ENCODE measurements at regions not wholly inside any gene's neighbourhood (a gene's known extent, or its start where the extent isn't known, plus 50 kb on each side); places are given as distances from the start of the nearest gene placed in this dataset.

DNA sequence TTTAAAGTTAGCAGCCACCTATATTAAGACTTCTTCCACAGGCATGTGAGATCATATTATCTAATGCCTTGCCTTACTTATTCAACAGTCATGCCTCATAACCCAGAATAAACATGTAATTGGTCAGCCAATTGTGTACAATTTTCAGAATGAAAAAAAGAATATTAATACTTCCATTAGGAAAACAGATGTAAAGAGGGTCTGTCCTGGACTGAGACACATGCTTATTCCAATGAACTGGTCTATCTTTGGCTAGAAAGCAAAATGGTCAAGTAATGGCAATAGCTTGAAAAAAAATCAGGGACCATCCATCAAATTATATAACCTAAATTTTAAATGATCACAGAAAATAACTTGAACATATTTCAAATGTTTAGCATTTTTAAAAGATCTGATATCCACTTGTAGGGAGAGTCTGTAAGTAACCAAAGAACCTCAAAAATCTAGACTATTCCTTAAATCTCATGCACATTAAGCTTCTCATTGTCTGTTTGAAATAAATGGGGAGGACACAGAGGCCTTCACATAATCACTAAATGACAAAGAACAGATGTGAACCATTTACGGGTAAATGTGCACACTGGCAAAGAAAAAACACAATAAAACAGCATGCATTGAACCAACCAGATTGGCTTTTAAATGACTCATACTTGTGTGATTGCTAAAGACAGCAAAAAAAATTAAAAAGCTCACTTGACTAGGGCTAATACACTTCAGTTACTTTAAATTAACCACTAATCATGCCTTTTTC, 568.8 kb upstream of the PCDH15 start:
- TF ChIP-seq SP2 (IDR thresholded peaks at IDR 0.05; ENCODE audit: low read length) (no peak), SIN3A (conservative IDR thresholded peaks at IDR 0.05 in 1 of 2, IDR thresholded peaks at IDR 0.05 in 1 of 2; ENCODE audit: low read depth in 1 of 2, low read length in 2 of 2) (no peak), EZH2 (IDR thresholded peaks at IDR 0.05; ENCODE audit: low read depth, low read length, severe bottlenecking) (no peak), POLR2A (IDR thresholded peaks at IDR 0.05; ENCODE audit: control extremely low read depth in 1 of 2, low read depth in 2 of 2, low read length in 2 of 2) (no peak), JUND (IDR thresholded peaks at IDR 0.05; ENCODE audit: low read length) (no peak), TAF1 (IDR thresholded peaks at IDR 0.05; ENCODE audit: low read depth, low read length) (no peak), HDAC2 (IDR thresholded peaks at IDR 0.05; ENCODE audit: borderline replicate concordance in 1 of 2, low read depth in 2 of 2, low read length in 2 of 2) (no peak)
- TF ChIP-seq, protein P1, sequence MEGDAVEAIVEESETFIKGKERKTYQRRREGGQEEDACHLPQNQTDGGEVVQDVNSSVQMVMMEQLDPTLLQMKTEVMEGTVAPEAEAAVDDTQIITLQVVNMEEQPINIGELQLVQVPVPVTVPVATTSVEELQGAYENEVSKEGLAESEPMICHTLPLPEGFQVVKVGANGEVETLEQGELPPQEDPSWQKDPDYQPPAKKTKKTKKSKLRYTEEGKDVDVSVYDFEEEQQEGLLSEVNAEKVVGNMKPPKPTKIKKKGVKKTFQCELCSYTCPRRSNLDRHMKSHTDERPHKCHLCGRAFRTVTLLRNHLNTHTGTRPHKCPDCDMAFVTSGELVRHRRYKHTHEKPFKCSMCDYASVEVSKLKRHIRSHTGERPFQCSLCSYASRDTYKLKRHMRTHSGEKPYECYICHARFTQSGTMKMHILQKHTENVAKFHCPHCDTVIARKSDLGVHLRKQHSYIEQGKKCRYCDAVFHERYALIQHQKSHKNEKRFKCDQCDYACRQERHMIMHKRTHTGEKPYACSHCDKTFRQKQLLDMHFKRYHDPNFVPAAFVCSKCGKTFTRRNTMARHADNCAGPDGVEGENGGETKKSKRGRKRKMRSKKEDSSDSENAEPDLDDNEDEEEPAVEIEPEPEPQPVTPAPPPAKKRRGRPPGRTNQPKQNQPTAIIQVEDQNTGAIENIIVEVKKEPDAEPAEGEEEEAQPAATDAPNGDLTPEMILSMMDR (IDR thresholded peaks at IDR 0.05; ENCODE audit: control extremely low read depth in 1 of 3, insufficient read depth in 1 of 3, low read depth in 1 of 3, low read length in 3 of 3), result no peak
- TF ChIP-seq, protein P2, sequence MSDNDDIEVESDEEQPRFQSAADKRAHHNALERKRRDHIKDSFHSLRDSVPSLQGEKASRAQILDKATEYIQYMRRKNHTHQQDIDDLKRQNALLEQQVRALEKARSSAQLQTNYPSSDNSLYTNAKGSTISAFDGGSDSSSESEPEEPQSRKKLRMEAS (IDR thresholded peaks at IDR 0.05), result no peak
- TF ChIP-seq, protein P3, sequence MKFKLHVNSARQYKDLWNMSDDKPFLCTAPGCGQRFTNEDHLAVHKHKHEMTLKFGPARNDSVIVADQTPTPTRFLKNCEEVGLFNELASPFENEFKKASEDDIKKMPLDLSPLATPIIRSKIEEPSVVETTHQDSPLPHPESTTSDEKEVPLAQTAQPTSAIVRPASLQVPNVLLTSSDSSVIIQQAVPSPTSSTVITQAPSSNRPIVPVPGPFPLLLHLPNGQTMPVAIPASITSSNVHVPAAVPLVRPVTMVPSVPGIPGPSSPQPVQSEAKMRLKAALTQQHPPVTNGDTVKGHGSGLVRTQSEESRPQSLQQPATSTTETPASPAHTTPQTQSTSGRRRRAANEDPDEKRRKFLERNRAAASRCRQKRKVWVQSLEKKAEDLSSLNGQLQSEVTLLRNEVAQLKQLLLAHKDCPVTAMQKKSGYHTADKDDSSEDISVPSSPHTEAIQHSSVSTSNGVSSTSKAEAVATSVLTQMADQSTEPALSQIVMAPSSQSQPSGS (IDR thresholded peaks at IDR 0.05; ENCODE audit: low read length), result no peak

Data from H1 (cell line).